Glomerular visceral epithelial cell (primary cell): ENCODE measurements at regions not wholly inside any gene's neighbourhood (a gene's known extent, or its start where the extent isn't known, plus 50 kb on each side); places are given as distances from the start of the nearest gene placed in this dataset.
"Not testable (repeated sequence)": the region's sequence is repeated elsewhere in the genome, so short reads cannot be mapped to it uniquely, and the experiment has no call there.

Experiments used
- DNase-seq: peaks from one replicate; pipeline ENCODE4 v3.0.0-alpha.2; 2016; ENCODE audit errors: extremely low spot score

DNA sequence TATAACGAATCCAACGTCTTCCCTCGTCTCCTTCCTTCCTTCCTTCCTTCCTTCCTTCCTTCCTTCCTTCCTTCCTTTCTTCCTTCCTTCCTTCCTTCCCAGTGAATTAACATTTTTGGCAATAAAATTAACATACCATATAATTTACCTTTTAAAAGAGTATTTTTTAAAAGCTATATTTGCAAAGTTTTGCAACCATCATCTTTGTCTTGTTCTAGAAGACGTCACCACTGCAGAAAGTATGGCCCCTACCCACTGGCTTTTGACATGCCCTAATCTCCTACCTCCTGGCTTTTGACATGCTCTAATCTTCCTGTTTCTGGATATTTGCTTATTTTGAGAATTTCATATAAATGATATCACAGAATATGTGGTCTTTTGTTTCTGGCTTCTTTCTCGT lies 1023.9 kb upstream of the ZEB2 start:
- DNase-seq = no peak

- no peak for DNase-seq
Measured at GRCh38 chr2:145543155-145543554, 1023.2 kb upstream of the ZEB2 start.

- no peak for DNase-seq
Measured at GRCh38 chr2:145541028-145541427, 1021.1 kb upstream of the ZEB2 start.

DNA sequence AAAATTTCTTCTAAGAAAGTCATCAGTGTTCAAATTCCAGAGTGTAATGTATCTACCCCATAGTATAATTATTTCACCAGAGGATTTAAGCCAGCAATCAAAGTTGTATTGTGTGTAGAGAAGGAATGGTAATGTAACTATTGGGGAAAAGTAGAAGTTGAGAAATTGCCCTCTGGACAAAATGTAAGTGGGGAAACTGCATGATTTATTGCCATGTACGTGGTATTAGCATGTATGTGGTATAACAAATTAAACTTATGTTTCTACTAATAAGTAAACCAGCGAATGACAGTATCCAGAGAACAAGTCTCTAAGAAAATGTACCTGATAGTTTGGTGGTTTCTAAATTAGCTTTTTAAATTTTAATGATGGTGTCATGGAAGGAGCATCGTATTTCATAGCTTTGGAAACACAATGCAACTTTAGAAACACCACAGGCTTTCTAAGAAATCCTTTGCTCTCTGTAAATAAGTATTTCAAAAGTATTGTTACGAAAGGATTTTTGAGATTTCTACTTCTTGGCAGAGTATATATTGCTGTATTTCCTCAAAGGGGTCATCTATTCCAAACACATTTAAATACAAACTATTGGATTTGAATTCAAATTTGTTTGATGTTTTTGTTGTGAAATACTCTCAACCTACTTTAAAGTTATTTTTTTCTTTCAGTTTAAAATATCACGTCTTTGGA lies 1018.9 kb upstream of the ZEB2 start:
- DNase-seq = no peak

GRCh38 chr2:145530653-145531052 lies 1010.7 kb upstream of the ZEB2 start:
- no peak for DNase-seq

- no peak for DNase-seq
Measured at GRCh38 chr2:145524836-145525235, 1004.9 kb upstream of the ZEB2 start.

DNA sequence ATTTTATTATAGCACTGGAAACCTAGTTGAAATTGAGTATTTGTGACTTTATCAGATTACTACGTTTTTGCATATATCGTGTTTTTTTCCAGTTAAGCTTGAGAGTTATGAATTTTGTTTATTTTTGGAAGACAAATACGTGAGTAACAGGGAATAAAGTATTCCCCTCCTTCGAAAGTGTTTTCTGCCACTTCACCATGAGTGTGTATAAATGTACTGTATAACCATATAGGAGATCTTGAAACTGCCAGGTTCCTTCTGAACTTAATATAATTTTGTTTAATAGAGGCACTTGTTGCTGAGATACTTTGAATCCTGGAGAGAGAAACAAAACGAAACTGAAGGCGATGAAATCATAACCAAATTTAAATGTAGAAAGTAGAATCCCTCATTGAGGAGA lies 1004.4 kb upstream of the ZEB2 start:
- DNase-seq = no peak

DNA sequence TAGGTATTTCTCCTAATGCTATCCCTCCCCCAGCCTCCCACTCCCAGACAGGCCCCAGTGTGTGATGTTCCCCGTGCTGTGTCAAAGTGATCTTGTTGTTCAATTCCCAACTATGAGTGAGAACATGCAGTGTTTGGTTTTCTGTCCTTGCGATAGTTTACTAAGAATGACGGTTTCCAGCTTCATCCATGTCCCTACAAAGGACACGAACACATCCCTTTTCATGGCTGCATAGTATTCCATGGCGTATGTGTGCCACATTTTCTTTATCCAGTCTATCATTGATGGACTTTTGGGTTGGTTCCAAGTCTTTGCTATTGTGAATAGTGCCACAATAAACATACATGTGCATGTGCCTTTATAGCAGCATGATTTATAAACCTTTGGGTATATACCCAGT lies 999.3 kb upstream of the ZEB2 start:
- DNase-seq = not testable (repeated sequence)

- no peak for DNase-seq
Measured at GRCh38 chr2:145511946-145512345, 992.0 kb upstream of the ZEB2 start.

DNA sequence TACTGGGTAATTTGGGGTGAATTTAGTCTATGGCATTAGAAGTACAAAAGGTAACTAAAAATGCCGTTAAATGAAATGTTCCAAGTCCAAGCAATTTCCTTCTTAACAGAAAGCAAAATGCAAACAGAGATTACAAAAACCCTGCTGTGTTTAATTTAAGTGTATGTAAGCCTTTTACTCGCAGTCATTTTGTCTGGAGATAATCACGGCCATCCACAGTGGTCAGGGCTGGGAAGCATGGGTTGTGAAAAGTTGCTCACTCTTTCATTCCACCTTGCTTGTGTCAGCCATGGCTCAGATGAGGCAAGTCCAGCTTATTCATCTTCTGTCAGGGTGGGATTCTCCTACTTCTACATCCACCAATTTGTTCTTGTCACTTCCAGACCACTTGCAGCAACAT lies 983.6 kb upstream of the ZEB2 start:
- no peak for DNase-seq

- DNase-seq = no peak
Measured at GRCh38 chr2:145501920-145502319, 982.0 kb upstream of the ZEB2 start.

DNA sequence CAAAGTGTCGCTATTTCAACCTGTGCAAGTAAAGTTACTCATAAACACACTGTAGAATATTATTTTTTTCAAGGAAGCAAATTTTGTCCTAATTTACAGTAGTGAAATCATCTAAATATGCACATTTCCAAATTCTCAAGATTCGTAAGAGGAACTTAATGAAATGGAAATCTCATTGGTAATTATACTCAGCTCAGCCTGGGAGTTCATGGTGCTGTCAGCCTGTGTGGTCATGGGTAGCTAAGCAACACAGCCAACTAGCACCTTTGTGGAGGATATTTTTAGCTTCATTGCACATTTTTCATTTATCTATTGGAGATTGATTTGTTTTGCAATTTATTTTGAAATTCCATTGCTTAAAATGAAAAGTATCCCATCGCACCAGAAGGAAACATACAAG lies 975.7 kb upstream of the ZEB2 start:
- DNase-seq = no peak

DNA sequence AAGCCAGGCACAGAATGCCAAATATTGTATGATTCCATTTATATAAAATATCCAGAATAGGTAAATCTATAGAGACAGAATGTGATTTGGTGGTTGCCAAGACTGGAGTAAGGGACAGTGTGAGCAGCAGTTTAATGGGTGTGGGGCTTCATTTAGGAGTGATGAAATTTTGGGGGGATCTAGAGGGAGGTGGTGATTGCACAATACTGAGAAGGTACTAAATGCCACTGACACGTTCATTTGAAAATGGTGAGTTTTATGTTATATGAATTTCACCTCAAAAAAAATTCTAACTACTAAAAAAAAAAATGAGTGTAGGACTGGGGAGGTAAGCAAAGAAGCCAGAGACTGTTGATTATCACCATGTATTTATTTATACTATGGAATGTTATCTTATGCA lies 974.5 kb upstream of the ZEB2 start:
- no peak for DNase-seq

DNA sequence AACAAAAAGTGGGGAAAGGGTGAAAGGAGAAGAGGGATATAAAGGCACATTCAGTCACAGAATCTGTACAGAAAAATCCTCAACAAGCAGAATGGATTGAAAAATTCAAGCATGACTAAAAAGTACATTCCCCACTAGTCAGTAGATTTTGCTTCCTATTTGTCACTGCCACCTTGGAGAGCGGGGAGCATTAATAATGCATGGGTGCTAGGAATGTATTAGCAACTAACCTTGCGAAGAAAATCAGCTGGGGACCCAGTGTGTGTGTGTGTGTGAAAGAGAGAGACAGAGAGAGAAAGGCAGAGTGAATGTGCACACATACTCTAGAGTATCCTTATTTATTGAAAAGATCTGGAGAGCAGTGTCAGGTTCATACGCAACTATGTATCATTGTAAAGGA lies 968.7 kb upstream of the ZEB2 start:
- no peak for DNase-seq

DNA sequence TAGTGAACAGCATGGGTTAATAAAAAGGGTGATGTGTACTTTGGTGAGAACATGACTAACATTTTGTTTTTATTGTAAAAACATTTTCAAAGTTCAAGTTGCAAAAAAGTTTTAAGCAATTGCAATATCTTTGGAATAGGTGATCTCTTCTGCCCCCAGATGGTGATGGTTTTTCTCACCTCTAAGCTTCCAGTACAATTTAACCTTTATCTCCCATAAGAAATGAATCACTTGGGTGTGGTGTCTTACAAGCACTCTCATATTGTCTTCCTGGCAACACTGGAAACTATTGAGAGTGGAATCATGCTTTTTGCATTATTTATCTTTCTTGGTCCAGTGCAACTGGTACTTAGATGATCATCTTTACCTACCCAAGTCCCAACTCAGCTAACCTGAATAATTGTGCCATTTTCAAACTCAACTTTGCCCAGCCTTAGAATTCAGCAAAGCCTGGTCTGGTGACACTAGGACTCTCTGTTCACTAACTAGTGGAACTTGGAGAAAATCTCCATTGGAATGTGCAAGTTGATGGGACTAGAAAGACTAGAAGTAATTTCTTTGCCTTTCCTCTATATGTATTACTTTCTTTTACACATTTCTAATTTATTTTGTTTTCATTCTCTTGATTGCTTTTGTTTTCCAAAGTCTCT lies 964.7 kb upstream of the ZEB2 start:
- peak; percentile 30 for DNase-seq

GRCh38 chr2:145483854-145484253 lies 963.9 kb upstream of the ZEB2 start:
- no peak for DNase-seq

- DNase-seq = no peak
Measured at GRCh38 chr2:145481334-145481922, 961.5 kb upstream of the ZEB2 start.

DNA sequence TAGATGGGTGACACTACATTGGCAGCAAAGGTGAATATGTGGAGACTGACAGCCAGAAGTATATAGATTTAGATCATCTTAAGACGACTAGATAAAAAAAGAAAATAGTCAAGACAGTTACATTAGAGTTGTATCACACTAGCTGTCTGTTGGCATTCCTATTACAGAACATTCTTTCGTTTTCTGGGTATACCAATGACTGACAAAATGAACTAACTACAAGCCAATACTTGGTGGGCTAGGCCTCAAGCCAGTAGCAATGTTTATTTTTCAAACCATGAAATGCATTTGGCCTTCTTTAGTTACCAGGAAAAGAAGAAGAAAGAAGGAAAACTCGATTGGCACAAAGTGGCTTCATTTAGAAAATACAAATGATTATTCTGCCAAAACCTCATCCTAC lies 944.9 kb upstream of the ZEB2 start:
- DNase-seq = no peak

DNA sequence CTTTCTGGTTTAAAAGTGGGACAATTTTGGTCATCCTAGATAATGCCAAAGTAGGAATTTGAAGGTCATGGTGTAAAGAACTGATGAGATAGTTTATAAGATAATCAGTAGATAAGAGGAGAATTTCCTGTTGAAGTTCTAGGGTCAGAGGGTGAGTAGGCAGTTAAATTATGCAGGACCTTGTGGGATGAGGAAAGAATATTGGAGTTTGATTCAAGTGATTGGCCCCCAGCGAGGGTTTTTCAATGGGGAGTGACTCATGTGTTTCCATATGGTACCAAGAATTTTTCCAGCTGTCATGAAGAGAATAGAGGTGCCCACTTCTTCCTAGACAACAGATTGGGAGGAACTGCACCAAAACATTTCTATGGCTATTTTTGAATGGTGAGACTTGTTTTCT lies 940.2 kb upstream of the ZEB2 start:
- no peak for DNase-seq

DNA sequence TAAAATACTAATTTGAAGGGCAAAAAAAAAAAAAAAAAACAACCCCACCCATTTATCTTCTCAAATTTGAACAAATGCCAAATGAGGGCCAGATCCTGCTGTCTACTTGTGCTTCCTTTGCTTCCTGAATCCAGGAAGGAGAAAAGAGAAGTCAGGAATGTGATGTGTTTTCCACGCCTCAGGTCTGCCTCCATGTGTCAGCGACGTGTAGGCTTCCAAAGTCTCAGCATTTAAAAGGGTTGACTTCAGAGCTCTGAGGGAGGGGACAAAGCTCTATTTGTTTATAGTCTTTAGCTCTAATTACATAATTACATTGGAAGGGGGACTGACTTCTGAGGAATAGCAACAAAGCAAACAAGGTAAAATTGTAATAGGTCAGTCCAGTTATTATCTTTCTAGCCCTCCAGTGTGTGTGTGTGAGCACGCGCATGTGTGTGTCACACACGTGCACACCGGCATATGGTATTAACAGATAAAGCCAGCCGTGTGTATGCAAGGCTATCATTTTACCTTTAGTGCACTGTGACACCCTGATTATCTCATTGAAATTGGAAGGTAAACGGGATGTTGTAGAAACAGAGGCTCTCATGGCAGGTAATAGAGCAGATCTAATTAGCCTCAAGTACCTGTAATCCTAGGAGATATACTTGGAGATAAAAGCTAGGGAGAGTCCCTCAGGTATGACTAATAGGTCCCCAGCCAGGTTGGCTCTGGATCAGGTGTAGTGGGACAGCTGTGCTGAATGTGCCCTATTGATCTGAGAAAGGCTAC lies 911.4 kb upstream of the ZEB2 start:
- DNase-seq = peak; percentile 8

DNA sequence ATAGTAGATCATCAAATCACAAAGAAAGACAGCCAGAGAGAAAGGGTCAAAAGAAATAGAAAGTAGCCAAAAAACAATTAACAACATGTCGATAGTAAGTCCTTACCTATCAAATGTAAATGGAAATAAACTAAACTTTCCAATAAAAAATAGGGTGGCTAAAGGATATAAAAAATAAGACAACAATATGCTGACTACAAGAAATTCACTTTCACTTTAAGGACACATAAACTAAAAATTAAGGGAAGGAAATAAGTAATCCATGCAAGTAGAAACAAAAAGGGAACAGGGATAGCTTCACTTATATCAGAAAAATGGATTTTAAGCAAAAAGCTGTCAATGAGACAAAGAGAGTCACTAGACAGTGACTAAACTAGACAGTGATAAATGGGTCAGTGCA lies 903.9 kb upstream of the ZEB2 start:
- no peak for DNase-seq

DNA sequence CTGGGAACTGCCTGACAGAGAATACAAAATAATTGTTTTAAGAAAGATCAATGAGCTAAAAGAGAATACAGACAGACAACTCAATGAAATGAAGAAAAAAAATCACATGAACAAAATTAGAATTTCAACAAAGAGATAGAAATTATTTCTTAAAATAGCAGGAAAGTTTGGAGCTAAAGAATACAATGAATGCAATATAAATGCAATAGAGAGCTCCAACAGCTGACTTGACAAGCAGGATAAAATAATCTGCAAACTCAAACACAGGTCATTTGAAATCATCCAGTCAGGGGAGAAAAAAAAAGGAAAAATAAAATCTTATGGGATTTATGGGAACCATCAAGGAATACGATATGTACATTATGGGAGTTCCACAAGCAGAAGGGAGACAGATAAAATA lies 902.7 kb upstream of the ZEB2 start:
- DNase-seq = no peak

GRCh38 chr2:145421841-145422240 lies 901.9 kb upstream of the ZEB2 start:
- DNase-seq = peak; percentile 5
